DND-41 (cell line): ENCODE measurements at regions not wholly inside any gene's neighbourhood (a gene's known extent, or its start where the extent isn't known, plus 50 kb on each side); places are given as distances from the start of the nearest gene placed in this dataset.

Source experiments
- ATAC-seq: fragments of 200-7000 bp; cut with Tn5 transposase; 3 replicates; pipeline ENCODE4 v1.9.1; 2021; ENCODE audit warnings: low read depth; ENCODE audit not compliant: insufficient read depth
- DNase-seq: peaks from one replicate; pipeline ENCODE4 v3.0.0-alpha.2; 2020
- H2AFZ ChIP-seq: 2 replicates; pipeline ENCODE4 v1.6.0; 2012; ENCODE audit warnings: low read depth, low read length
- H3K27ac ChIP-seq: 2 replicates; pipeline ENCODE4 v1.5.1; 2012; ENCODE audit warnings: low read length, inconsistent platforms
- H3K27me3 ChIP-seq: fragments of 200-600 bp; sonication (generic); 2 replicates; pipeline ENCODE4 v1.6.0; 2012; ENCODE audit warnings: low read length, mild to moderate bottlenecking, inconsistent platforms; ENCODE audit not compliant: insufficient read depth, poor library complexity
- H3K36me3 ChIP-seq: 2 replicates; pipeline ENCODE4 v1.5.1; 2012; ENCODE audit warnings: low read length, inconsistent platforms; ENCODE audit not compliant: insufficient read depth
- H3K4me1 ChIP-seq: 2 replicates; pipeline ENCODE4 v1.5.1; 2012; ENCODE audit warnings: mild to moderate bottlenecking, low read length; ENCODE audit not compliant: insufficient read depth
- H3K4me2 ChIP-seq: 2 replicates; pipeline ENCODE4 v1.6.0; 2012; ENCODE audit warnings: mild to moderate bottlenecking, moderate library complexity, low read length, inconsistent platforms; ENCODE audit not compliant: insufficient read depth
- H3K4me3 ChIP-seq, 2 experiments: fragments of 200-600 bp in 1 of 2; shearing (Covaris generic) in 1 of 2; 2 replicates each; pipeline ENCODE4 v1.5.1; 2012 to 2016; ENCODE audit warnings: inconsistent platforms in 2 of 2, low read length in 2 of 2, mild to moderate bottlenecking in 2 of 2, low read depth in 1 of 2, moderate library complexity in 1 of 2
- H3K79me2 ChIP-seq: 2 replicates; pipeline ENCODE4 v1.6.0; 2012; ENCODE audit warnings: low read length, inconsistent platforms; ENCODE audit not compliant: insufficient read depth
- H3K9ac ChIP-seq: 2 replicates; pipeline ENCODE4 v1.6.0; 2012; ENCODE audit warnings: low read depth, mild to moderate bottlenecking, inconsistent platforms, low read length, moderate library complexity
- H3K9me3 ChIP-seq: 2 replicates; pipeline ENCODE4 v1.5.1; 2012; ENCODE audit warnings: low read length, moderate library complexity, mild to moderate bottlenecking, inconsistent platforms; ENCODE audit not compliant: insufficient read depth, severe bottlenecking
- H4K20me1 ChIP-seq: 2 replicates; pipeline ENCODE4 v1.6.0; 2012; ENCODE audit warnings: low read length; ENCODE audit not compliant: insufficient read depth
- EZH2 ChIP-seq: IDR thresholded peaks from 3 replicates; pipeline ENCODE4 v1.6.1; 2012; ENCODE audit warnings: borderline replicate concordance, low read depth, mild to moderate bottlenecking, moderate library complexity, low read length, inconsistent platforms; ENCODE audit not compliant: severe bottlenecking
- TF ChIP-seq, protein P1 (sequence below): IDR thresholded peaks from 2 replicates; pipeline ENCODE4 v1.5.1; 2012; ENCODE audit warnings: borderline replicate concordance, low read length, moderate library complexity, mild to moderate bottlenecking; ENCODE audit not compliant: poor library complexity, severe bottlenecking; ENCODE audit errors: extremely low read depth

- DNase-seq (no peak), ATAC-seq (no peak)
- no peaks in the 10 kb centered on the region for H4K20me1 ChIP-seq
- no peak overlapping the region for H3K27ac ChIP-seq
- no peak overlapping the region for H3K9ac ChIP-seq
- H3K9me3 ChIP-seq = no peaks in the 10 kb centered on the region
- TF ChIP-seq EZH2 = no peak
- TF ChIP-seq, protein P1, sequence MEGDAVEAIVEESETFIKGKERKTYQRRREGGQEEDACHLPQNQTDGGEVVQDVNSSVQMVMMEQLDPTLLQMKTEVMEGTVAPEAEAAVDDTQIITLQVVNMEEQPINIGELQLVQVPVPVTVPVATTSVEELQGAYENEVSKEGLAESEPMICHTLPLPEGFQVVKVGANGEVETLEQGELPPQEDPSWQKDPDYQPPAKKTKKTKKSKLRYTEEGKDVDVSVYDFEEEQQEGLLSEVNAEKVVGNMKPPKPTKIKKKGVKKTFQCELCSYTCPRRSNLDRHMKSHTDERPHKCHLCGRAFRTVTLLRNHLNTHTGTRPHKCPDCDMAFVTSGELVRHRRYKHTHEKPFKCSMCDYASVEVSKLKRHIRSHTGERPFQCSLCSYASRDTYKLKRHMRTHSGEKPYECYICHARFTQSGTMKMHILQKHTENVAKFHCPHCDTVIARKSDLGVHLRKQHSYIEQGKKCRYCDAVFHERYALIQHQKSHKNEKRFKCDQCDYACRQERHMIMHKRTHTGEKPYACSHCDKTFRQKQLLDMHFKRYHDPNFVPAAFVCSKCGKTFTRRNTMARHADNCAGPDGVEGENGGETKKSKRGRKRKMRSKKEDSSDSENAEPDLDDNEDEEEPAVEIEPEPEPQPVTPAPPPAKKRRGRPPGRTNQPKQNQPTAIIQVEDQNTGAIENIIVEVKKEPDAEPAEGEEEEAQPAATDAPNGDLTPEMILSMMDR = no peak
- no peaks in the 10 kb centered on the region for H3K4me1 ChIP-seq
- no peak overlapping the region for H3K4me2 ChIP-seq
- H3K4me3 ChIP-seq = no peak overlapping the region
- peaks cover 11% of the 10 kb centered on the region for H3K27me3 ChIP-seq
- no peaks in the 10 kb centered on the region for H3K36me3 ChIP-seq
- H3K79me2 ChIP-seq = no peaks in the 10 kb centered on the region
- no peak overlapping the region for H2AFZ ChIP-seq
Observed at GRCh38 chr5:39501397-39501796, 76.6 kb upstream of the DAB2 start.

DNA sequence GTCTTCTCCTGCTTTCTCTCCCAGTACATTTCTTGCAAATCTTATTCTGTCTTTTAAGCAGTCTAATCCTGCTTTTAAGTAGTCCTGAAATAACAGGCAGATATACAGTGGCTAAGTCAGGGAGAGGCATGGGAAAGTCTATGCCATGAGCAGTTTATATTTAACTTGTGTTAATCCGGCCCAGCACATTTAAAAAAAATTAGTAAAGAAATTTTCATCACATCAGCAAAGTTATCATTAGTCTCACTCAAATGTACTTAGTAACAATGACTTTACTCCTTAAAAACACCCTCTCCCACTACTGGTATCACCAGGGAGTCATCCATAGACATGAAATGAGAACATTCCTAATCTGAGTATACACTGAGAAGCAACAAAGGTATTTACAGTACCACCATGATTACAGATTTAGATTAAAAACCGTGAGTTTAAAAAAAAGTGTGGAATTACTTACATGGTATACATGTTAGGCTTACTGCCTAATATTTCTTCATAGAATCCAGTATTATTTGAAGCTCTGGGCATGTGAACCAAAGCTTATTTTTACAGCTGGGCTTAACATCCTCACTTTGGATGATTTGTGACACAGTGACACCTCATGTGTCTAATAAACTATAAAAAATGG, 75.9 kb upstream of the DAB2 start:
- no peaks in the 10 kb centered on the region for H4K20me1 ChIP-seq
- no peaks in the 10 kb centered on the region for H3K36me3 ChIP-seq
- H3K4me1 ChIP-seq = no peaks in the 10 kb centered on the region
- DNase-seq (no peak), ATAC-seq (no peak)
- H3K27me3 ChIP-seq = peaks cover 9% of the 10 kb centered on the region
- H3K79me2 ChIP-seq = no peaks in the 10 kb centered on the region
- H3K27ac ChIP-seq = no peak overlapping the region
- H3K4me2 ChIP-seq = no peak overlapping the region
- H2AFZ ChIP-seq = no peak overlapping the region
- H3K9me3 ChIP-seq = no peaks in the 10 kb centered on the region
- no peak overlapping the region for H3K4me3 ChIP-seq
- no peak for TF ChIP-seq EZH2
- TF ChIP-seq, protein P1 = no peak
- no peak overlapping the region for H3K9ac ChIP-seq

- Histone ChIP-seq H3K79me2 (no peaks in the 10 kb centered on the region), H3K4me3 (no peak overlapping the region), H4K20me1 (no peaks in the 10 kb centered on the region), H3K4me1 (no peaks in the 10 kb centered on the region), H3K36me3 (no peaks in the 10 kb centered on the region), H3K4me2 (no peak overlapping the region), H2AFZ (no peak overlapping the region), H3K27me3 (peaks cover 13% of the 10 kb centered on the region), H3K27ac (no peak overlapping the region), H3K9me3 (no peaks in the 10 kb centered on the region), H3K9ac (no peak overlapping the region)
- TF ChIP-seq, protein P1 = no peak
- no peak for TF ChIP-seq EZH2
- ATAC-seq = no peak
- DNase-seq = no peak
Observed at GRCh38 chr5:39498278-39498952, 73.6 kb upstream of the DAB2 start.
